Activated T-cell treated with anti-CD3 and anti-CD28 coated beads, Interleukin-2, amount 50 U/mL, for 4 hours (primary cell): ENCODE measurements at regions not wholly inside any gene's neighbourhood (a gene's known extent, or its start where the extent isn't known, plus 50 kb on each side); places are given as distances from the start of the nearest gene placed in this dataset.
A peak's percentile ranks its signal among the peaks of the same experiment; 100 is the strongest.

Experiments used
- ATAC-seq, 2 donors: fragments of 200-7000 bp; cut with Tn5 transposase; one replicate each; pipeline ENCODE4 v1.10.0; 2021
- DNase-seq: peaks from one replicate; pipeline ENCODE4 v3.0.0-alpha.2; 2020
- H3K27me3 Mint-ChIP-seq: one replicate; pipeline ENCODE4 v1.8.0; 2021; ENCODE audit warnings: low read depth, mixed read lengths
- H3K36me3 Mint-ChIP-seq: one replicate; pipeline ENCODE4 v1.8.0; 2022; ENCODE audit warnings: mixed read lengths; ENCODE audit not compliant: insufficient read depth
- H3K4me1 Mint-ChIP-seq: one replicate; pipeline ENCODE4 v1.8.0; 2021; ENCODE audit warnings: low read depth, mixed read lengths
- H3K4me3 Mint-ChIP-seq: one replicate; pipeline ENCODE4 v1.8.0; 2021; ENCODE audit warnings: mild to moderate bottlenecking, moderate library complexity, mixed read lengths
- H3K9me3 Mint-ChIP-seq: one replicate; pipeline ENCODE4 v1.8.0; 2021; ENCODE audit warnings: mixed read lengths

GRCh38 chr3:111286746-111287145, 215.1 kb downstream of the NECTIN3 start:
- Mint-ChIP-seq H3K4me3 (no peak overlapping the region), H3K4me1 (peaks cover 3% of the 10 kb centered on the region), H3K36me3 (no peaks in the 10 kb centered on the region), H3K9me3 (no peaks in the 10 kb centered on the region), H3K27me3 (no peaks in the 10 kb centered on the region)
- ATAC-seq (no peak), DNase-seq (no peak)

GRCh38 chr3:111292117-111292516, 220.5 kb downstream of the NECTIN3 start:
- Mint-ChIP-seq H3K4me3 (no peak overlapping the region), H3K4me1 (peaks cover 8% of the 10 kb centered on the region), H3K9me3 (no peaks in the 10 kb centered on the region), H3K27me3 (no peaks in the 10 kb centered on the region), H3K36me3 (no peaks in the 10 kb centered on the region)
- ATAC-seq, result no peak
- no peak for DNase-seq

DNA sequence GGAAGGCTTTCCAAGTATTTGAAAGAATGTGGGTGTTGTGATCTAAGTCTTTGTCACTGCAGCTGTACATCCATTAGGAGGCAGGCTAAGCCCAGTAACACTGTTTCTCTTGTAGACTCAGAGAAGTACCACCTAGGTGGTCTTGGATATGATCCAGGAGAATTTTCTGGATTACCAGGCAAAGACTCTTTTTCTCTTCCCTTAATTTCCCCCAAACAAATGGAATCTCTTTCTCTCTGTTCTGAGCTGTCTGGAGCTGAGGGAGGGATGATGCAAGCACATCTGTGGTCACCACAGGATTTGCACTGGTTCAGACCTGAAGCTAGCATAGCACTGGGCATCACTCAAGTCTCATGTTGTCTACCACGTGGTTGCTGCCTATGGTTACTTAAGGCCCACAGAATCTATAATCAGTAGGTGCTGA, 227.6 kb downstream of the NECTIN3 start:
- Mint-ChIP-seq H3K27me3 (no peaks in the 10 kb centered on the region), H3K36me3 (no peaks in the 10 kb centered on the region), H3K4me1 (peaks cover 19% of the 10 kb centered on the region), H3K4me3 (no peak overlapping the region), H3K9me3 (no peaks in the 10 kb centered on the region)
- no peak for ATAC-seq
- DNase-seq, result no peak

DNA sequence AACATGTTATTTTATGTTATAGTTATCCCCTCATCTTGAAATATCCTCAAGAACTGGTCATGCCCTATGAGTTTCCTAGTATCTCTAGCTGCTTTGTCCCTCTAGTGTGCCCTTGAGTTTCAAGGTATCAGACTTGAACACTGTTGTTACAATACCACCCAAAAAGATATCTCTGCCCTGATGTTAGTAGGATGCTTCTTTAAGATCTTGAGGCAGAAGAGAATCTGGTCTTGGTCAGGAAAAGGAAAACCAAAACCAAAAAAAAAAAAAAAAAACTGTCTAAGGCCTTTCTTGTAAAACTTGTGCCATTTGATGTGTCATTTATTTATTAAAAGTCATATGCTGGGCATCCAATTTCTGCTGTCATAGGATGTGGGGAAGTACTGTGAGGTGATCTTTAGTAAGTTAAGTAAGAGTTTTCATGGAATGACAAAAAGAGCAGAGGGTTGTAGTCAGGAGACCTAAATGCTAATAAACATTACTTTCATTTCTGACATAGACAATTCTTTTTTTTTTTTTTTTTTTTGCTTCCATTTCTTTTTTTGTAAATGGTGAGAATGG, 229.7 kb downstream of the NECTIN3 start:
- no peaks in the 10 kb centered on the region for H3K27me3 Mint-ChIP-seq
- H3K36me3 Mint-ChIP-seq, result no peaks in the 10 kb centered on the region
- DNase-seq (no peak), ATAC-seq (no peak)
- H3K9me3 Mint-ChIP-seq, result no peaks in the 10 kb centered on the region
- no peak overlapping the region for H3K4me3 Mint-ChIP-seq
- peaks cover 15% of the 10 kb centered on the region for H3K4me1 Mint-ChIP-seq

DNA sequence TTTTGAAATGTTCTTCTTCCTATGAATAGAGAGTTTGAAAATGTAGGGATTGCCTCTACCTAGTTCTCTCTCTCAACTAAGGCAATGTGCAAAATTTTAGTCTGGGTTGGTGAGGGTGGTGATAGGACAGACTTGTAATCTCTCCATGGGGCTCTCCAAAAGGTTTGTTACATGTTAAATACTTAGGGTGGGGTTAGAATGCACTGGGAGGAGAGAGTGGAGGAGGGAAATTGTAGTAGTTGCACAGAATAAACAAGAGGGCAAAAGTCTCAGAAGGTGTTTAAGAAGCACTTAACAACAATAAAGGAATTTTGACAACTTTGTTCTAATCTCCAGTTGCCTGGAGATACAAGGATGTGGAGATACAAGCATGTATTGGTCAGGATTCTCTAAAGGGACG, 230.4 kb downstream of the NECTIN3 start:
- no peak overlapping the region for H3K4me3 Mint-ChIP-seq
- no peaks in the 10 kb centered on the region for H3K9me3 Mint-ChIP-seq
- ATAC-seq, result no peak
- no peaks in the 10 kb centered on the region for H3K36me3 Mint-ChIP-seq
- peaks cover 11% of the 10 kb centered on the region for H3K4me1 Mint-ChIP-seq
- H3K27me3 Mint-ChIP-seq, result no peaks in the 10 kb centered on the region
- no peak for DNase-seq

DNA sequence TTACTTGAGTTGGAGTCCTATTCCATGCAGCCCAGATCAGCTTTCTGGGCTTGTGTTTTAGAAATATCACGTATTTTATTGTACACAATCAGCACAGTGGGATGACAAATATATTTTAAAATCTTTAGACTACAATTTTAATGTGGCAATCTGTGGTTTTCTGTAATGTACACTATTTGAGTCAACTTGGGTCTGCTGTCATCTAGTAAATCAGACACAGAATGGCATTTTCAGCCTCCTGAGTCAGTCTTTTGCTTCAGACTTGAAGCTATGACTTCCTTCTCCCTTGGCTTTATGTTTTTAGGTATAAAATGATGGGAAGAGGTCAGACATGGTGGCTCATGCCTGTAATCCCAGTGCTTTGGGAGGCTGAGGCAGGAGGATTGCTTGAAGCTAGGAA, 232.1 kb downstream of the NECTIN3 start:
- no peaks in the 10 kb centered on the region for H3K36me3 Mint-ChIP-seq
- H3K4me3 Mint-ChIP-seq, result no peak overlapping the region
- peaks cover 11% of the 10 kb centered on the region for H3K4me1 Mint-ChIP-seq
- H3K9me3 Mint-ChIP-seq, result no peaks in the 10 kb centered on the region
- H3K27me3 Mint-ChIP-seq, result no peaks in the 10 kb centered on the region
- DNase-seq, result no peak
- no peak for ATAC-seq

- DNase-seq, result no peak
- no peaks in the 10 kb centered on the region for H3K36me3 Mint-ChIP-seq
- no peaks in the 10 kb centered on the region for H3K27me3 Mint-ChIP-seq
- no peak overlapping the region for H3K4me3 Mint-ChIP-seq
- ATAC-seq, result no peak
- no peaks in the 10 kb centered on the region for H3K9me3 Mint-ChIP-seq
- H3K4me1 Mint-ChIP-seq, result peaks cover 29% of the 10 kb centered on the region
Measured at GRCh38 chr3:111307676-111308075, 234.3 kb upstream of the CD96 start.

DNA sequence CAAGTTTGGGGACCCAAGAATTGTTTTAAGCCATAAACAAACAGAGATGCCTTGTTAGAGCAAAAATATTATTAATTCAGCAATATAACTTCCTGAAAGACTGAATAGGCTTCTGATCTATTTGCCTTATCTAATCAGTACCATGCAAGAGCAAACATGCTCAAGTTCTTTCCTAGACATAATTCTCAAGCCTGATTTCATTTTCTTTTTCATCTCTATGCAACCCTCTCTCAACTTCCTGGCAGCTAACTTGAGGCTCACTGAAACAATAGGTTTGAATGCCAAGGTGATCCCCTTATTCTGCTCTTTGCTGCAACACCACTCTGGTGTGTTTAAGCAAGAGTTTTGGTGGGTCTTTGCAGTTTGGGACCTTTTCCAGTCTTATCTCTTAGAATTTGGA, 230.9 kb upstream of the CD96 start:
- DNase-seq (no peak), ATAC-seq (peak in 1 of 2 donors; percentile 23)
- H3K4me1 Mint-ChIP-seq, result peaks cover 36% of the 10 kb centered on the region
- no peaks in the 10 kb centered on the region for H3K27me3 Mint-ChIP-seq
- peak overlapping the region; percentile 13 for H3K4me3 Mint-ChIP-seq
- H3K36me3 Mint-ChIP-seq, result no peaks in the 10 kb centered on the region
- H3K9me3 Mint-ChIP-seq, result no peaks in the 10 kb centered on the region

DNA sequence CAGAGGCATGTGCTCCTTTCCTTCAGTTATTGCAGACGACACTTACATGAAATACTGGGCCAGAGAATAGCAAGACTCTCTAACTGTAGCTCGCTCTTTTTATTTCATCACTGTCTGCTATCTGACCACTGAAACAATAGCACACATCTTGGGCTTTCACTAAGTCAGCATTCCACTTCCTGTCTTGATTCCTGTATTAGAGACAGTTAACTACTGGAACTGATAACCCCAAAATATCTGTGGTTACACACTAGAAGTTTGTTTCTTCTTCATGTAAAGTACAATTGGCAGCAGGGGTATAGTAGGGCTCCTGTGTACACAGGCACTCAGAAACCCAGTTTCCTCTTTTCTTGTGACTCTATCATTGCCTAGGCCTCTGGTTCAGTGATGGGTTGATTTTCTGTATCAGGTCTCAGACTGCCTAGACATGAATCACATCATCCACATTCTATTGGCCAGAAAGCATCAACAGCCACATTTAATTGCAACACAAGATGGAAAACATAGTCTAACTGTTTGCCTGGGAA, 230.2 kb upstream of the CD96 start:
- no peaks in the 10 kb centered on the region for H3K36me3 Mint-ChIP-seq
- peak; percentile 73 to 83 for ATAC-seq
- H3K4me3 Mint-ChIP-seq, result no peak overlapping the region
- H3K9me3 Mint-ChIP-seq, result no peaks in the 10 kb centered on the region
- peaks cover 36% of the 10 kb centered on the region for H3K4me1 Mint-ChIP-seq
- no peaks in the 10 kb centered on the region for H3K27me3 Mint-ChIP-seq
- DNase-seq, result no peak

DNA sequence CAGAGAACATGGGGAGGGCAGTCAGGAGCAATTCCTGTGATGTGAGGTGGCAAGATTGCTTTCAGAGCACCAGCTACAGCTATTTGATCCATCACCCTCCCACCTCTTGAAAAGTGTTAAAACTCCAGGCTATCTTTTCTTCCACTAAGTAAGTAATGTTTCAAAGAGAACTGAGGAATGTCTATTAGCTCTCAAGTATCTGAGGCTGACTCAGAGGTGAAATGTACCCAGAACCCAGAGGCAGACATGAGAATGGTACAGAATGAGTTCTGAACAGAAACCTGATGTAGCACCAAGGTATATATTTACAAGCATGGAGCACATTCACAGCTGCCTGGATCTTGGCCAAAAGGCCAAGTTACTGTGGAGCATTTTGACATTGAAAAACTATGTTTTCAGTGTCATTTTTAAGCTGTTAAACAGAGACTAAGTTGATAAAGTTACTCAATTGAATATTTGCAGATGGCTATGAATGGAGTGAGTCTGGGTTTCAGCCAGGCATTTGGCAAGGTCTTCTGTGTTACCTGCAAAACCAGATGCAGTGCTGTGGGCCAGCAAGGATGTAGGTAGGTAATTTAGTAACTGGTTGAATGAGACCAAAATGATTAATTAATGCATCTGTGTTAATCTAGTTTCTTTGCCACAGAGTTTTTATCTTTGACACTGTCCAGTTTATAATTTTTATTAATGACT, 227.7 kb upstream of the CD96 start:
- Mint-ChIP-seq H3K9me3 (no peaks in the 10 kb centered on the region), H3K4me3 (no peak overlapping the region), H3K4me1 (peaks cover 38% of the 10 kb centered on the region), H3K36me3 (no peaks in the 10 kb centered on the region), H3K27me3 (no peaks in the 10 kb centered on the region)
- ATAC-seq (no peak), DNase-seq (no peak)

DNA sequence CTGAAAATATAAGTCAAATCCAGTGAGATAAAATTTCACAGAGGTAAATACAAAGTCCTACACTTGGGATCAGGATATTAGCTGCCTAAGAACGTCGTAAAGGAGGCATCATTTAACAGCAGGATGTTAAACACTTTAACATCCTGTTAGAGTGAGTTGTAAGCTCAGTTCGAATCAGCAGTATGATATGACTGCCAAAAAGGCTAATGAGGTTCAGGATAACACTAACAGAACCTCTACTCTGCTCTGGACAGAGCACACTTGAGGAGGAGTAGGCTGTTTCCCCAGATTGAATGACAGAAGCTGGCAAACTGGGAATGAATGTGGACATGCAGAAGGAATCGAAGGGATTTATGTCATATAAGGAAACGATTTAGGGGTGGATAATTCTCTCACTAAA, 227.1 kb upstream of the CD96 start:
- Mint-ChIP-seq H3K4me3 (no peak overlapping the region), H3K4me1 (peaks cover 37% of the 10 kb centered on the region), H3K9me3 (no peaks in the 10 kb centered on the region), H3K27me3 (no peaks in the 10 kb centered on the region), H3K36me3 (no peaks in the 10 kb centered on the region)
- no peak for DNase-seq
- no peak for ATAC-seq

- H3K36me3 Mint-ChIP-seq, result no peaks in the 10 kb centered on the region
- no peaks in the 10 kb centered on the region for H3K27me3 Mint-ChIP-seq
- H3K4me3 Mint-ChIP-seq, result no peak overlapping the region
- H3K4me1 Mint-ChIP-seq, result peaks cover 26% of the 10 kb centered on the region
- DNase-seq (no peak), ATAC-seq (no peak)
- no peaks in the 10 kb centered on the region for H3K9me3 Mint-ChIP-seq
Measured at GRCh38 chr3:111315930-111316587, 225.9 kb upstream of the CD96 start.

DNA sequence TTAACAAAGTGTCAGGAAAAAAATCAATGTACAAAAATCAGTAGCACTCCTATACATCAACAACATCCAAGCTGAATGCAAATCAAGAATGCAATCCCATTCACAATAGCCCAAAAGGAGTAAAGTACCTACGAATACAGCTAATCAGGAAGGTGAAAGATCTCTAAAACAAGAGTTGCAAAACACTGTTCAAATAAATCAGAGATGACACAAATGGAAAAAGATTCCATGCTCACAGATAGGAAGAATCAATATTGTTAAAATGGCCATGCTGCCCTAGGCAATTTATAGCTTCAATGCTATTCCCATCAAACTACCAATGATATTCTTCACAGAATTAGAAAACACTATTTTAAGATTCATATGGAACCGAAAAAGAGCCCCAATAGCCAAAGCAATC, 223.7 kb upstream of the CD96 start:
- H3K27me3 Mint-ChIP-seq, result no peaks in the 10 kb centered on the region
- no peak overlapping the region for H3K4me3 Mint-ChIP-seq
- H3K9me3 Mint-ChIP-seq, result no peaks in the 10 kb centered on the region
- H3K4me1 Mint-ChIP-seq, result peaks cover 6% of the 10 kb centered on the region
- DNase-seq (no peak), ATAC-seq (no peak)
- H3K36me3 Mint-ChIP-seq, result no peaks in the 10 kb centered on the region

DNA sequence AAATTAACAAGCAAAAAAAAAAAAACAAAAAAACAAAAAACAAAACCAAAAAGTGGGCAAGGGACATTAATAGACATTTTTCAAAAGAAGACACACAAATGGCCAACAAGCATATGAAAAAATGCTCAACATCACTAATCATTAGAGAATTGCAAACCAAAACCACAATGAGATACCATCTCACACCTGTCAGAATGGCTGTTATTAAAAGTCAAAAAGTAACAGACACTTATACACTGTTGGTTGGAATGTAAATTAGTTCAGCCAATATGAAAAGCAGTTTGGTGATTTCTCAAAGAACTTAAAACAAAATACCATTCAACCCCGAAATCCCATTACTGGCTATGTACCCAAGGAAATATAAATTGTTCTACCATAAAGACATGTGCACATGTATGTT, 222.4 kb upstream of the CD96 start:
- ATAC-seq, result no peak
- Mint-ChIP-seq H3K4me3 (no peak overlapping the region), H3K36me3 (no peaks in the 10 kb centered on the region), H3K9me3 (no peaks in the 10 kb centered on the region), H3K4me1 (peaks cover 18% of the 10 kb centered on the region), H3K27me3 (no peaks in the 10 kb centered on the region)
- no peak for DNase-seq

GRCh38 chr3:111321786-111322185, 220.2 kb upstream of the CD96 start:
- H3K27me3 Mint-ChIP-seq, result no peaks in the 10 kb centered on the region
- peaks cover 4% of the 10 kb centered on the region for H3K9me3 Mint-ChIP-seq
- no peak for DNase-seq
- peaks cover 37% of the 10 kb centered on the region for H3K4me1 Mint-ChIP-seq
- no peaks in the 10 kb centered on the region for H3K36me3 Mint-ChIP-seq
- ATAC-seq, result no peak
- H3K4me3 Mint-ChIP-seq, result no peak overlapping the region
